NCI-H2227 treated with DMSO at 0.1 percent for 48 hours (cell line): ENCODE measurements at regions not wholly inside any gene's neighbourhood (a gene's known extent, or its start where the extent isn't known, plus 50 kb on each side); places are given as distances from the start of the nearest gene placed in this dataset.

Experiments
- DNase-seq: peaks from one replicate; lab custom pipeline; 2025; lab: John Stamatoyannopoulos, UW

GRCh38 chr1:189851806-189852367 lies 625.8 kb downstream of the BRINP3 start:
- no peak for DNase-seq

- no peak for DNase-seq
These were observed 618.2 kb downstream of the BRINP3 start for GRCh38 chr1:189859385-189859977.

DNA sequence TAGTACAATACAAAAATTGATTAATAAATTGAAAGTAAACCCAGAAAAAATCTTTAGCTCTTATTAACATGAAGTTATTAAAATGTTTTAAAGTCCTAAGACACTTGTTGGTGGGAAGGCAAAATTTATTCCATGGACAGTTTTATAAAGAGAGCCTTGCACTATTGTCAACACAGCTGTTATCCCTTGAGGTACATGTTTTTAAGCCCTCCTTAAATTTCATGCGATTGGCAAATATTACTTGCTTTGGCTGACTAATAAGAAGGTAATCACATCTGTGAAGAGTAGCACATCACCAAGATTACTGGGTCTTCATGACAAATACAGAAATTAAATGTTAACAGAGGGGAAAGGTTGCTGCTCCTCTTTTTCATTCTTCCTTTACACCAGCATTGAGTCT lies 611.1 kb downstream of the BRINP3 start:
- DNase-seq = no peak

- DNase-seq = no peak
These were observed 609.6 kb downstream of the BRINP3 start for GRCh38 chr1:189868021-189868420.

- DNase-seq = no peak
These were observed 602.8 kb downstream of the BRINP3 start for GRCh38 chr1:189874715-189875435.

- DNase-seq = no peak
These were observed 597.5 kb downstream of the BRINP3 start for GRCh38 chr1:189880135-189880534.

- DNase-seq = no peak
These were observed 577.8 kb downstream of the BRINP3 start for GRCh38 chr1:189899686-189900425.

GRCh38 chr1:189904509-189904908 lies 573.2 kb downstream of the BRINP3 start:
- DNase-seq = no peak

- DNase-seq = no peak
These were observed 569.6 kb downstream of the BRINP3 start for GRCh38 chr1:189908113-189908512.

- no peak for DNase-seq
These were observed 556.1 kb downstream of the BRINP3 start for GRCh38 chr1:189921613-189922012.

DNA sequence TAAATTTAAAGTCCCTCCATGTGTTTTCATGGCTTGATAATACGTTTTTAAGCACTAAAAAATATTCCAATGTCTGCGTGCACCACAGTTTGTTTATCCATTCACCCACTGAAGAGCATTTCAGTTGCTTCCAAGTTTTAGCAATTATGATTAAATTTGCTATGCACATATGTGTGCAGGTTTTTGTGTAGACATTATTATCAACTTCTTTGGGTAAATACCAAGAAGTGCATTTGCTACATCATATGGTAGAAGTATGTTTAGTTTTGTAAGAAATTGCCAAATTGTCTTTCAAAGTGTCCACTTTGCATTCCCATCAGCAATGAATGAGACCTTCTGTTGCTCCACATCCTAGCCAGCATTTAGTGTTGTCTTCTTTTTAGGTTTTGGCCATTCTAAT lies 550.0 kb downstream of the BRINP3 start:
- DNase-seq = no peak

GRCh38 chr1:189929501-189930099 lies 548.1 kb downstream of the BRINP3 start:
- no peak for DNase-seq

DNA sequence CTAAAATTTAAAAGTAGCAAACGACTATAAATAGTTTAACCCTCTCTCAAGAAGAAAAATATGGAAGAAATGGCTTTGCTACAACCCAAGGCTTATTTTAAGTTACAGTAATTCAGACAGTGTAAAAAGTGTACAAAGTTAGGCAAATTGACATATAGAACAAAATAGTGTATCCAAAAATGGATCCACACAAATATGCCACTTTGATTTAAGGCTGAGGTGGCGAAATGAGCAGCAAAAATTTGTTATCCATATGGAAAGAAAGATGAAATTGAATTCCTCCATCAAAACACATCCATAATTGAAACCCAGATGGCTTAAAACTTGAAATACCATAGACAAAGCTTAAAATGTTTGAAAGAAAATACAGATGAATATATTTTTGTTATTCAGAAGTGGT lies 540.8 kb downstream of the BRINP3 start:
- DNase-seq = no peak

DNA sequence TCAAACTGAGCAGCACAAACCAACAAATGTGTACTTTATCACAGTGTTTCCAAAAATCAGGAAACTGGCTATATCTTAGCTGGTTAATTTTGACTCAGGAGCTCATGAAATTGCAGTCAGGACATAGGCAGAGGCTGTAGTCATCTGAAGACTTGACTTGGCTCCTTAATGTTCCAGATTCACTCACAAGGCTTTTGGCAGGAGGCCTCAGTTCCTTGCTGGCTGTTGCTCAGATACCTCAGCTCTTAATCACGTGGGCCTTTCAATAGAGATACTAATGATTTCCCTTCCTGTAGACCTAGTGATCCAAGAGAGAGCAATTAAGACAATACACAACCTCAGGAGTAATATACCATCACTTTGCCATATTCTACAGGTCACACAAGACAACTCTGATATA lies 537.7 kb downstream of the BRINP3 start:
- no peak for DNase-seq

GRCh38 chr1:189941922-189942321 lies 535.7 kb downstream of the BRINP3 start:
- no peak for DNase-seq

GRCh38 chr1:189958756-189959155 lies 518.9 kb downstream of the BRINP3 start:
- no peak for DNase-seq

DNA sequence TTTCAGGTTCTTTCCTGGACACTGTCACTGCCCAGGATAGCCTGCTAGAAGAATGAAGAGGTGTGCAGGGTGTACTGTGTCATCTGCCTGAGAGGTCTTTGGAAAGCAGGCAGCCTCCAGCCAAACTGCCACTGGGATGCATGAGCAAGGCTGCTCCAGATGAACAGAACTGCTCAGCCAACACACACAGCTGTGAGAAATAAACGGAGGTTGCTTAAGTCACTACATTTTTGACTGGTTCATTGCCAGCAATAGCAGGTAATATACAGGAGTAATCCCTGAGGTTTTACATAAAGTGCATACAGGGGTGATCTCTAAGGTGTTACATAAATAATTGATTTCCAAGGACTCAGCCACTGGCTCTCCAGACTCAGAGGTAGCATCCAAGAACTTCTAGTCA lies 516.9 kb downstream of the BRINP3 start:
- DNase-seq = no peak

DNA sequence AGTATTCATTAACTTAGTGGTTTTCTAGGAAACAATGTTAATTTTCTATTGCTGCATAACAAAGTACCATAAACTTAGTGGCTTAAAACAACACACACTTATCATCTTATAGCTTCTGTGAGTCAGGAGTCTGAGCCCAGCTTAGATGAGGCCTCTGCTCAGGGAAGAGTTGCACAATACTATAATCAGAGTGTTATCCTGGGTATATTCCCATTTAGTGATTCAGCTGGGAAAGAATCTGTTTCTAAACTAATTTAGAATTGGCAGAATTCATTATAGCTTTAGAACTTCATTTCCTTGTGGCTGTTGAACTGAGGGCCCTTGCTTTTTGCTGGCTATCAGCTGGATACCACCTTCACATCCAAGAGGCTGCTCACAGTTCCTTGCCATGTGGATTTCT lies 515.5 kb downstream of the BRINP3 start:
- no peak for DNase-seq

DNA sequence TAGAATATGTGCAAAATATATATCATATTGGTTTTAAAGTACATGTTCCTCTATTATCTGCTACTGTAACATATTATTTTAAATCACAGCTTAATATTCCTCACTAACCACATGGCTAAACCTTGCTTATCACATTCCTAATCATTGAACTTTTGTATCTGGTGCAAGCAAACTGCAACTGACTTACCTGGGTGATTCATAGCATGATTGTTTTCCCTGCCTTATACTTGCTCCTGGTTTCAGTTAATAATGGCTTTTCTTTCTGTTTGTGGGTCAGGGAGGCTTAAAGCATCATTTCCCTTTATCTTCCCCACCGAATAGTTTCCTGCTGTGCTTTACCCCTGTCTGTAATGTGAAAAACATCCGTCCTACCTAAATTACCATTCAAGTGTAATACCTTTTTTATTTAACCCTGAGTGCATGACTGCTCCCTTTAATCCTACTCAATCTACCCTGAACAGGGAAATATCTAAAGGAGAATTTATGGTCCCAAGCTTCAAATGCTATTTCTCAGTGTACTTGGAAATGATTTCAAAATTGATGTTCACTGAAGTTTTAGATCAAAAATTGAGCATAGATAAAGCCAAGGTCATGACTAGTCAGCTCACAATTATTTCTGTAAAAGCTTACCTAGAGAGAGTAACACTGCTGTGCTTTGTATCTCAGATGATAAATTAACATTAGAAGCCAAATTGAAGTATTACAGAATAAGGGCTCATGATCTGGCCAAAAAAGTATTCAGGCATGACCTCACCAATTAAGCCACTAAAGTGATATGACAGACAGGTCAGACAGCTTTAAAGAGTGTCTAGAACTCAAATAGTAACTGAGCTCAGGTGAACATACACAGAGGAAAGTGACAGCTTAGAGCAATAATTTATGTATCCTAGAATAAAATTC lies 507.1 kb downstream of the BRINP3 start:
- DNase-seq = peak; percentile 64

GRCh38 chr1:189971656-189972055 lies 506.0 kb downstream of the BRINP3 start:
- no peak for DNase-seq

DNA sequence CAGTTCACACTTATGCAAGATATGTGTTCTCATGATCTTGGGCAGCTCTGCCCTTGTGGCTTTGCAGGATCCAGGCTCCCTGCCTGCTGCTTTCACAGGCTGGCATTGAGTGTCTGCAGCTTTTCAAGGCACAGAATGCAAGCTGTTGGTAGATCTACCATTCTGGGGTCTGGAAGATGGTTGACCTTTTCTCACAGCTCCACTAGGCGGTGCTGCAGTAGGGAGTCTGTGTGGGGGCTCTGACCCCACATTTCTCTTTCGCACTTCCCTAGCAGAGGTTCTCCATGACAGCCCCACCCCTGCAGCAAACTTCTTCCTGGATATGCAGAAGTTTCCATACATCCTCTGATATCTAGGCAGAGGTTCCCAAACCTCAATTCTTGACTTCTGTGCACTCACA lies 500.5 kb downstream of the BRINP3 start:
- DNase-seq = no peak
